Activated T-helper 17 cell treated with anti-CD3 and anti-CD28 coated beads, Interleukin-2, amount 50 U/mL, for 72 hours (primary cell): ENCODE measurements at regions not wholly inside any gene's neighbourhood (a gene's known extent, or its start where the extent isn't known, plus 50 kb on each side); places are given as distances from the start of the nearest gene placed in this dataset.
A peak's percentile ranks its signal among the peaks of the same experiment; 100 is the strongest.

Experiments used
- ATAC-seq: fragments of 150-1000 bp; cut with Tn5 transposase; replicated peaks from 2 replicates; pipeline ENCODE4 v1.10.0; 2021; ENCODE audit warnings: mild to moderate bottlenecking, moderate library complexity
- H3K27ac Mint-ChIP-seq: one replicate; pipeline ENCODE4 v1.8.0; 2022; ENCODE audit warnings: mixed read lengths
- H3K27me3 Mint-ChIP-seq: one replicate; pipeline ENCODE4 v1.8.0; 2022; ENCODE audit warnings: mixed read lengths
- H3K36me3 Mint-ChIP-seq: one replicate; pipeline ENCODE4 v1.8.0; 2022; ENCODE audit warnings: low read depth, mild to moderate bottlenecking, mixed read lengths
- H3K4me1 Mint-ChIP-seq: one replicate; pipeline ENCODE4 v1.8.0; 2022; ENCODE audit warnings: mixed read lengths
- H3K4me3 Mint-ChIP-seq: one replicate; pipeline ENCODE4 v1.8.0; 2022; ENCODE audit warnings: mild to moderate bottlenecking, mixed read lengths
- H3K9me3 Mint-ChIP-seq: one replicate; pipeline ENCODE4 v1.8.0; 2022; ENCODE audit warnings: mixed read lengths

GRCh38 chr9:117775591-117775990 lies 71.4 kb downstream of the TLR4 start:
- Mint-ChIP-seq H3K27me3 (peaks cover 29% of the 10 kb centered on the region), H3K4me3 (no peak overlapping the region), H3K9me3 (no peaks in the 10 kb centered on the region), H3K27ac (no peak overlapping the region), H3K4me1 (no peaks in the 10 kb centered on the region), H3K36me3 (no peaks in the 10 kb centered on the region)
- ATAC-seq, result no peak

GRCh38 chr9:117777823-117778222 lies 73.6 kb downstream of the TLR4 start:
- Mint-ChIP-seq H3K27me3 (peaks cover 23% of the 10 kb centered on the region), H3K27ac (no peak overlapping the region), H3K36me3 (no peaks in the 10 kb centered on the region), H3K4me3 (no peak overlapping the region), H3K9me3 (no peaks in the 10 kb centered on the region), H3K4me1 (no peaks in the 10 kb centered on the region)
- no peak for ATAC-seq

GRCh38 chr9:117779760-117780159 lies 75.6 kb downstream of the TLR4 start:
- Mint-ChIP-seq H3K9me3 (no peaks in the 10 kb centered on the region), H3K27me3 (peaks cover 9% of the 10 kb centered on the region), H3K4me1 (no peaks in the 10 kb centered on the region), H3K4me3 (no peak overlapping the region), H3K27ac (no peak overlapping the region), H3K36me3 (no peaks in the 10 kb centered on the region)
- ATAC-seq, result no peak

- no peaks in the 10 kb centered on the region for H3K9me3 Mint-ChIP-seq
Measured at GRCh38 chr9:117782931-117783788, 79.0 kb downstream of the TLR4 start.

GRCh38 chr9:117783828-117784227 lies 79.6 kb downstream of the TLR4 start:
- H3K36me3 Mint-ChIP-seq, result no peaks in the 10 kb centered on the region
- no peaks in the 10 kb centered on the region for H3K4me1 Mint-ChIP-seq
- no peaks in the 10 kb centered on the region for H3K9me3 Mint-ChIP-seq
- H3K4me3 Mint-ChIP-seq, result no peak overlapping the region
- ATAC-seq, result peak; percentile 75
- H3K27me3 Mint-ChIP-seq, result no peaks in the 10 kb centered on the region
- H3K27ac Mint-ChIP-seq, result no peak overlapping the region

More at GRCh38 chr9:117782931-117783788, 79.0 kb downstream of the TLR4 start:
- no peaks in the 10 kb centered on the region for H3K36me3 Mint-ChIP-seq
- H3K4me1 Mint-ChIP-seq, result no peaks in the 10 kb centered on the region
- H3K27me3 Mint-ChIP-seq, result no peaks in the 10 kb centered on the region
- H3K27ac Mint-ChIP-seq, result no peak overlapping the region
- ATAC-seq, result peak; percentile 82
- no peak overlapping the region for H3K4me3 Mint-ChIP-seq

GRCh38 chr9:117784996-117785395 lies 80.8 kb downstream of the TLR4 start:
- H3K36me3 Mint-ChIP-seq, result no peaks in the 10 kb centered on the region
- no peaks in the 10 kb centered on the region for H3K9me3 Mint-ChIP-seq
- no peak overlapping the region for H3K4me3 Mint-ChIP-seq
- no peaks in the 10 kb centered on the region for H3K4me1 Mint-ChIP-seq
- ATAC-seq, result no peak
- H3K27me3 Mint-ChIP-seq, result no peaks in the 10 kb centered on the region
- no peak overlapping the region for H3K27ac Mint-ChIP-seq

GRCh38 chr9:117787746-117788145 lies 83.5 kb downstream of the TLR4 start:
- H3K27me3 Mint-ChIP-seq, result no peaks in the 10 kb centered on the region
- H3K9me3 Mint-ChIP-seq, result no peaks in the 10 kb centered on the region
- no peaks in the 10 kb centered on the region for H3K36me3 Mint-ChIP-seq
- H3K4me1 Mint-ChIP-seq, result no peaks in the 10 kb centered on the region
- no peak overlapping the region for H3K27ac Mint-ChIP-seq
- H3K4me3 Mint-ChIP-seq, result no peak overlapping the region
- ATAC-seq, result no peak

GRCh38 chr9:117795271-117795670 lies 91.1 kb downstream of the TLR4 start:
- no peak overlapping the region for H3K27ac Mint-ChIP-seq
- peaks cover 12% of the 10 kb centered on the region for H3K27me3 Mint-ChIP-seq
- no peaks in the 10 kb centered on the region for H3K36me3 Mint-ChIP-seq
- no peak overlapping the region for H3K4me3 Mint-ChIP-seq
- H3K9me3 Mint-ChIP-seq, result peaks cover 4% of the 10 kb centered on the region
- no peak for ATAC-seq
- no peaks in the 10 kb centered on the region for H3K4me1 Mint-ChIP-seq

GRCh38 chr9:117796681-117797080 lies 92.5 kb downstream of the TLR4 start:
- H3K4me1 Mint-ChIP-seq, result no peaks in the 10 kb centered on the region
- H3K27me3 Mint-ChIP-seq, result peaks cover 12% of the 10 kb centered on the region
- ATAC-seq, result no peak
- no peaks in the 10 kb centered on the region for H3K36me3 Mint-ChIP-seq
- H3K4me3 Mint-ChIP-seq, result no peak overlapping the region
- H3K9me3 Mint-ChIP-seq, result peaks cover 4% of the 10 kb centered on the region
- H3K27ac Mint-ChIP-seq, result no peak overlapping the region

- peak; percentile 37 for ATAC-seq
- Mint-ChIP-seq H3K36me3 (no peaks in the 10 kb centered on the region), H3K4me1 (no peaks in the 10 kb centered on the region), H3K27ac (no peak overlapping the region), H3K27me3 (peaks cover 10% of the 10 kb centered on the region), H3K9me3 (no peaks in the 10 kb centered on the region), H3K4me3 (no peak overlapping the region)
Measured at GRCh38 chr9:117800389-117800788, 96.2 kb downstream of the TLR4 start.

- Mint-ChIP-seq H3K4me3 (no peak overlapping the region), H3K9me3 (peaks cover 5% of the 10 kb centered on the region), H3K27me3 (peaks cover 20% of the 10 kb centered on the region), H3K27ac (no peak overlapping the region), H3K36me3 (no peaks in the 10 kb centered on the region), H3K4me1 (no peaks in the 10 kb centered on the region)
- ATAC-seq, result no peak
Measured at GRCh38 chr9:117809751-117810150, 105.5 kb downstream of the TLR4 start.

GRCh38 chr9:117815315-117815714 lies 111.1 kb downstream of the TLR4 start:
- no peaks in the 10 kb centered on the region for H3K36me3 Mint-ChIP-seq
- peaks cover 7% of the 10 kb centered on the region for H3K4me1 Mint-ChIP-seq
- ATAC-seq, result peak; percentile 70
- H3K27ac Mint-ChIP-seq, result no peak overlapping the region
- H3K9me3 Mint-ChIP-seq, result no peaks in the 10 kb centered on the region
- H3K4me3 Mint-ChIP-seq, result peak overlapping the region; percentile 6
- H3K27me3 Mint-ChIP-seq, result peaks cover 1% of the 10 kb centered on the region

GRCh38 chr9:117815948-117816347 lies 111.7 kb downstream of the TLR4 start:
- no peak for ATAC-seq
- no peaks in the 10 kb centered on the region for H3K36me3 Mint-ChIP-seq
- peaks cover 7% of the 10 kb centered on the region for H3K4me1 Mint-ChIP-seq
- H3K27me3 Mint-ChIP-seq, result peaks cover 3% of the 10 kb centered on the region
- H3K9me3 Mint-ChIP-seq, result no peaks in the 10 kb centered on the region
- no peak overlapping the region for H3K27ac Mint-ChIP-seq
- H3K4me3 Mint-ChIP-seq, result peak overlapping the region; percentile 6

- peaks cover 3% of the 10 kb centered on the region for H3K9me3 Mint-ChIP-seq
- H3K36me3 Mint-ChIP-seq, result no peaks in the 10 kb centered on the region
- ATAC-seq, result no peak
- peaks cover 14% of the 10 kb centered on the region for H3K27me3 Mint-ChIP-seq
- H3K27ac Mint-ChIP-seq, result no peak overlapping the region
- peaks cover 21% of the 10 kb centered on the region for H3K4me1 Mint-ChIP-seq
- H3K4me3 Mint-ChIP-seq, result no peak overlapping the region
Measured at GRCh38 chr9:117821954-117822353, 117.8 kb downstream of the TLR4 start.

- no peak overlapping the region for H3K4me3 Mint-ChIP-seq
- peaks cover 3% of the 10 kb centered on the region for H3K9me3 Mint-ChIP-seq
- H3K4me1 Mint-ChIP-seq, result peaks cover 21% of the 10 kb centered on the region
- H3K36me3 Mint-ChIP-seq, result no peaks in the 10 kb centered on the region
- peaks cover 16% of the 10 kb centered on the region for H3K27me3 Mint-ChIP-seq
- no peak for ATAC-seq
- no peak overlapping the region for H3K27ac Mint-ChIP-seq
Measured at GRCh38 chr9:117823576-117823975, 119.4 kb downstream of the TLR4 start.
